A549 (cell line): ENCODE measurements at regions not wholly inside any gene's neighbourhood (a gene's known extent, or its start where the extent isn't known, plus 50 kb on each side); places are given as distances from the start of the nearest gene placed in this dataset.

Experiments
- ATAC-seq, 2 experiments: fragments of 200-7000 bp in 1 of 2; fragments of >200 bp in 1 of 2; cut with Nextera tagmentation in 1 of 2; cut with Tn5 transposase in 1 of 2; 3 replicates each; pipeline versions ENCODE4 v1.8.0 to v1.9.1; 2018 to 2020; ENCODE audit warnings: mild to moderate bottlenecking in 1 of 2, moderate library complexity in 1 of 2
- CTCF ChIA-PET: fragments of 300-600 bp; sonication (Branson Sonifier 250); formaldehyde crosslinking; extraction: SDS; loops from one replicate; lab custom pipeline; 2021; ENCODE audit warnings: antibody characterized with exemption, inconsistent platforms; lab: Yijun Ruan, JAX
- POLR2A ChIA-PET: fragments of 350-600 bp; formaldehyde crosslinking; extraction: SDS; loops from one replicate; lab custom pipeline; 2021; ENCODE audit warnings: antibody characterized with exemption, inconsistent platforms; lab: Yijun Ruan, JAX
- DNase-seq, 2 experiments: peaks; one replicate each; pipeline versions ENCODE4 v3.0.0 to v3.0.0-alpha.2; 2011 to 2016; ENCODE audit warnings: low read depth in 1 of 2, low spot score in 1 of 2
- FAIRE-seq: peaks from 2 replicates; lab custom pipeline; 2011; peaks lifted over from hg19 to GRCh38; lab: Jason Lieb, UNC
- H3K27ac ChIP-seq, 2 experiments: fragments of >200 bp; sonication (Bioruptor Twin); formaldehyde crosslinking; 3 replicates each; pipeline ENCODE4 v1.5.1; 2016 to 2017
- H3K4me1 ChIP-seq: fragments of >200 bp; sonication (Bioruptor Twin); formaldehyde crosslinking; 3 replicates; pipeline ENCODE4 v1.6.1; 2016
- H3K4me2 ChIP-seq: fragments of >200 bp; sonication (Bioruptor Twin); formaldehyde crosslinking; 3 replicates; pipeline ENCODE4 v1.6.1; 2016
- H3K4me3 ChIP-seq: fragments of >200 bp; sonication (Bioruptor Twin); formaldehyde crosslinking; 3 replicates; pipeline ENCODE4 v1.5.1; 2016
- H3K9me3 ChIP-seq: fragments of >200 bp; sonication (Bioruptor Twin); formaldehyde crosslinking; 3 replicates; pipeline ENCODE4 v1.6.1; 2016
- CHD2 ChIP-seq: fragments of 150-350 bp; IDR thresholded peaks from 2 replicates; pipeline ENCODE4 v1.6.1; 2014; ENCODE audit warnings: low read length; ENCODE audit not compliant: partially characterized antibody
- EHF ChIP-seq: fragments of 250-450 bp; sonication (Bioruptor Pico); IDR thresholded peaks from 2 replicates; pipeline ENCODE4 v1.5.0; 2020; ENCODE audit warnings: mild to moderate bottlenecking
- EHMT2 ChIP-seq: fragments of 200-600 bp; sonication (generic); IDR thresholded peaks from 2 replicates; pipeline ENCODE4 v1.6.1; 2016; ENCODE audit warnings: antibody characterized with exemption, low read depth, mild to moderate bottlenecking, moderate library complexity
- ESRRA ChIP-seq: fragments of 150-350 bp; IDR thresholded peaks from 2 replicates; pipeline ENCODE4 v1.6.1; 2014; ENCODE audit warnings: mild to moderate bottlenecking, low read length, borderline replicate concordance
- GATA3 ChIP-seq: IDR thresholded peaks from 2 replicates; pipeline ENCODE4 v1.6.1; 2012; ENCODE audit warnings: borderline replicate concordance
- HDAC2 ChIP-seq: fragments of 200-600 bp; sonication (generic); IDR thresholded peaks from 2 replicates; pipeline ENCODE4 v1.6.1; 2016
- HEYL ChIP-seq: fragments of 250-450 bp; sonication (Bioruptor Pico); IDR thresholded peaks from 2 replicates; pipeline ENCODE4 v1.8.0; 2021; ENCODE audit warnings: mild to moderate bottlenecking, moderate library complexity
- HOXA7 ChIP-seq: fragments of 250-450 bp; sonication (Bioruptor Pico); IDR thresholded peaks from 2 replicates; pipeline ENCODE4 v1.5.0; 2020; ENCODE audit warnings: mild to moderate bottlenecking, moderate library complexity
- HOXB13 ChIP-seq: fragments of 250-450 bp; sonication (Bioruptor Pico); IDR thresholded peaks from 2 replicates; pipeline ENCODE4 v1.5.0; 2020; ENCODE audit warnings: low read depth, mild to moderate bottlenecking, moderate library complexity
- JUNB ChIP-seq: fragments of >200 bp; sonication (Bioruptor Twin); formaldehyde crosslinking; IDR thresholded peaks from 2 replicates; pipeline ENCODE4 v1.6.1; 2016
- MAZ ChIP-seq: fragments of 150-350 bp; IDR thresholded peaks from 2 replicates; pipeline ENCODE4 v1.6.1; 2014; ENCODE audit warnings: antibody characterized with exemption, low read depth, low read length, borderline replicate concordance
- PHF8 ChIP-seq: fragments of 200-600 bp; sonication (generic); IDR thresholded peaks from 2 replicates; pipeline ENCODE4 v1.6.1; 2016; ENCODE audit warnings: low read depth, mild to moderate bottlenecking, antibody characterized with exemption, moderate library complexity, borderline replicate concordance
- POLR2A ChIP-seq: IDR thresholded peaks from 2 replicates; pipeline ENCODE4 v1.6.1; 2012; ENCODE audit warnings: mild to moderate bottlenecking, low read length
- RAD21 ChIP-seq, 2 experiments: fragments of >200 bp in 1 of 2; sonication (Bioruptor Twin) in 1 of 2; formaldehyde crosslinking in 1 of 2; IDR thresholded peaks in 1 of 2; conservative IDR thresholded peaks in 1 of 2; 2 replicates in 1 of 2; 3 replicates in 1 of 2; pipeline ENCODE4 v1.6.1; 2012 to 2018; ENCODE audit warnings: inconsistent platforms in 1 of 2
- RCOR1 ChIP-seq: fragments of 150-350 bp; IDR thresholded peaks from 2 replicates; pipeline ENCODE4 v1.6.1; 2014; ENCODE audit warnings: antibody characterized with exemption, low read length, low read depth
- RFX5 ChIP-seq: fragments of 450-650 bp; IDR thresholded peaks from 2 replicates; pipeline ENCODE4 v1.7.1; 2014; ENCODE audit warnings: antibody characterized with exemption, mild to moderate bottlenecking, moderate library complexity
- TP53 ChIP-seq: fragments of 250-450 bp; sonication (Bioruptor Pico); IDR thresholded peaks from 2 replicates; pipeline ENCODE4 v1.5.0; 2021; ENCODE audit warnings: mild to moderate bottlenecking, moderate library complexity
- ZFP36 ChIP-seq: fragments of 450-650 bp; IDR thresholded peaks from 2 replicates; pipeline ENCODE4 v1.6.1; 2014; ENCODE audit warnings: borderline replicate concordance; ENCODE audit not compliant: partially characterized antibody
- ZSCAN20 ChIP-seq: fragments of 250-450 bp; sonication (Bioruptor Pico); IDR thresholded peaks from 2 replicates; pipeline ENCODE4 v1.8.0; 2022; ENCODE audit warnings: mild to moderate bottlenecking, moderate library complexity
- WGBS: methylation state at CpG from one replicate; pipeline ENCODE4 v1.1.6; 2017; ENCODE audit errors: missing lambda C conversion rate; 5-methylcytosine and 5-hydroxymethylcytosine counted together
- TF ChIP-seq, protein P1 (sequence below): fragments of 250-450 bp; sonication (Bioruptor Pico); IDR thresholded peaks from 2 replicates; pipeline ENCODE4 v1.5.0; 2021; ENCODE audit warnings: mild to moderate bottlenecking, moderate library complexity, borderline replicate concordance
- TF ChIP-seq, protein P2 (sequence below): fragments of >200 bp; sonication (Bioruptor Twin); formaldehyde crosslinking; IDR thresholded peaks from 2 replicates; pipeline ENCODE4 v1.6.1; 2016
- TF ChIP-seq, protein P3 (sequence below): fragments of 250-450 bp; sonication (Bioruptor Pico); IDR thresholded peaks from 2 replicates; pipeline ENCODE4 v1.5.0; 2020; ENCODE audit warnings: low read depth, mild to moderate bottlenecking, moderate library complexity
- TF ChIP-seq, protein P4 (sequence below): IDR thresholded peaks from 2 replicates; pipeline ENCODE4 v1.6.1; 2012

DNA sequence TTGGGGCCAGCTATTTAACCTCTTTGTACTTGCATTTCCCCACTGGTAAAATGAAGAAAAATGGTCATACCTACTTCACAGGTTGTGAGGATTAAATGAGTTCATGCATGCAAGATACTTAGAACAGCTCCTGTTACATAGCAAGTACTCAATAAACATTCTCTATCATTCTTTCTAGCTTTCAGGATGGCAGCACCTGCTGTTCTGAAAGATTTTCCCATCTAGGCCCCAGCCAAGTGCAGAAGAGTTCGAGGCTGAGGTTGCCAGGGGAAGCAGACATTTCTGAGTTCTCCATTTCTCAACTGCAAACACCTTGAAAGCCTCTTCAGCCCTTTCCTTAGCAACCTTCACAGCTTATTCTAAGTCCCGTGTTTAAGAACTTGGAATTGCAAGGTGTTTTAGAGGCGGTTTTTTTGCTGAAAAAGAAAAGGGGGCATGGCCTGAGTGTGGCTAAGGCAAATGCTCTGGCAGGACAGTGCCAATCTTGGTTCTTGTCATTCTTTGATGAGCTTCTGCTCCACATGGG, 73.0 kb upstream of the PRMT8 start:
- POLR2A ChIA-PET = no interaction called here
- no peaks in the 10 kb centered on the region for H3K4me1 ChIP-seq
- WGBS = 15% methylated on average over 3 of the region's 3 CpGs
- no peaks in the 10 kb centered on the region for H3K9me3 ChIP-seq
- no peak for DNase-seq
- H3K27ac ChIP-seq = no peak overlapping the region
- no peak overlapping the region for H3K4me2 ChIP-seq
- ATAC-seq = no peak
- FAIRE-seq = no peak
- no peak overlapping the region for H3K4me3 ChIP-seq
- CTCF ChIA-PET = interaction anchor here (1.2 to 3.4 kb wide), 2 partner anchors 118 to 359 kb away, joined by 3 to 11 read pairs; no protein-coding TSS in a partner anchor
- TF ChIP-seq EHMT2 (no peak), ESRRA (no peak), HOXA7 (CRISPR knock-in tag) (no peak), POLR2A (no peak), GATA3 (no peak), JUNB (no peak), ZSCAN20 (no peak), CHD2 (no peak), RFX5 (no peak), HEYL (no peak), RCOR1 (no peak), MAZ (no peak), PHF8 (no peak), EHF (no peak), RAD21 (conservative IDR thresholded peaks at IDR 0.05 in 1 of 2, IDR thresholded peaks at IDR 0.05 in 1 of 2) (no peak)
- TF ChIP-seq, protein P1, sequence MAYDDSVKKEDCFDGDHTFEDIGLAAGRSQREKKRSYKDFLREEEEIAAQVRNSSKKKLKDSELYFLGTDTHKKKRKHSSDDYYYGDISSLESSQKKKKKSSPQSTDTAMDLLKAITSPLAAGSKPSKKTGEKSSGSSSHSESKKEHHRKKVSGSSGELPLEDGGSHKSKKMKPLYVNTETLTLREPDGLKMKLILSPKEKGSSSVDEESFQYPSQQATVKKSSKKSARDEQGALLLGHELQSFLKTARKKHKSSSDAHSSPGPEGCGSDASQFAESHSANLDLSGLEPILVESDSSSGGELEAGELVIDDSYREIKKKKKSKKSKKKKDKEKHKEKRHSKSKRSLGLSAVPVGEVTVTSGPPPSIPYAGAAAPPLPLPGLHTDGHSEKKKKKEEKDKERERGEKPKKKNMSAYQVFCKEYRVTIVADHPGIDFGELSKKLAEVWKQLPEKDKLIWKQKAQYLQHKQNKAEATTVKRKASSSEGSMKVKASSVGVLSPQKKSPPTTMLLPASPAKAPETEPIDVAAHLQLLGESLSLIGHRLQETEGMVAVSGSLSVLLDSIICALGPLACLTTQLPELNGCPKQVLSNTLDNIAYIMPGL (CRISPR knock-in tag) = no peak
- TF ChIP-seq, protein P2, sequence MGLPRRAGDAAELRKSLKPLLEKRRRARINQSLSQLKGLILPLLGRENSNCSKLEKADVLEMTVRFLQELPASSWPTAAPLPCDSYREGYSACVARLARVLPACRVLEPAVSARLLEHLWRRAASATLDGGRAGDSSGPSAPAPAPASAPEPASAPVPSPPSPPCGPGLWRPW = no peak
- TF ChIP-seq, protein P3, sequence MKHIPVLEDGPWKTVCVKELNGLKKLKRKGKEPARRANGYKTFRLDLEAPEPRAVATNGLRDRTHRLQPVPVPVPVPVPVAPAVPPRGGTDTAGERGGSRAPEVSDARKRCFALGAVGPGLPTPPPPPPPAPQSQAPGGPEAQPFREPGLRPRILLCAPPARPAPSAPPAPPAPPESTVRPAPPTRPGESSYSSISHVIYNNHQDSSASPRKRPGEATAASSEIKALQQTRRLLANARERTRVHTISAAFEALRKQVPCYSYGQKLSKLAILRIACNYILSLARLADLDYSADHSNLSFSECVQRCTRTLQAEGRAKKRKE (CRISPR knock-in tag) = no peak

DNA sequence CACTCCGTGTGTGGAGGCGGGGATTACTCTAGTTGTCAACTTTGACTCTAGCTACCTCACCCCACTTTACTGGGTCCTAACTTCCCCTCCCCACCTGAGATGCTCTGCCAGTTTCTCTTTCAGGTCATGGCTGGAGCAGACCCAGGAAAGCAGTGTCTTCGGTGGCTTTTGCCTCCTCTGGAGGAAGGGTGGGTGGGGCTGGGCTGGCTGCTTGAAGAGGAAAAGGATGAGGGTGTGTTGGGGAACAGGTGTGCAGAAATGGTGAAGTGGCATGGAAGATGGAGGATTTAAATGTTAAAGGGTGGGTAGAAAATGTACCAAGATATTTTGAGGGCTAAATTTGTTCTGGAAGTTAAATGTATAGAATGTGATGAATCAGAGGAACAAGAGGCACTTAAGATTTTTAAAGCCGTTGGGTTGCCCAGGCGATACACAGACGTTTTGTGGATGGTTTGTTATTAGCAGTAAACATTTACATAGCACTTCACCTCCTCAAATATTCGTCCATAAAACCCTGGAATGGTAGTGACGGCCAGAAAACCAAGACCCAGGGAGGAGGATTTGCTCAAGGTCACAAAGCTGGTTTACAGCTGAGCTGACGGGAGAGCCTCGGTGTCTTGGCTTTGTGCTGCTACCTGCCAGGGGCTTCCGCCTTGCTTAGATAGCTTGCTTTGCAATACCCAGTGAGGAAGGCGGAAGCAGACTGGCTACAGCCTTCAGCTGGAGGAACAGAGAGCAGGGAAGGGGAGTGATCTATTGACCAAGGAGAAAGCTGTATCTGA, 72.2 kb upstream of the PRMT8 start:
- ChIA-PET CTCF (interaction anchor here (3.4 kb wide), 1 partner anchor 119 kb away, joined by 11 read pairs; no protein-coding TSS in a partner anchor), POLR2A (no interaction called here)
- DNase-seq (no peak), ATAC-seq (no peak), FAIRE-seq (no peak)
- H3K4me2 ChIP-seq = no peak overlapping the region
- no peak overlapping the region for H3K4me3 ChIP-seq
- H3K9me3 ChIP-seq = no peaks in the 10 kb centered on the region
- no peak overlapping the region for H3K27ac ChIP-seq
- H3K4me1 ChIP-seq = no peaks in the 10 kb centered on the region
- WGBS = 31% methylated on average over 12 of the region's 12 CpGs
- TF ChIP-seq RAD21 (conservative IDR thresholded peaks at IDR 0.05 in 1 of 2, IDR thresholded peaks at IDR 0.05 in 1 of 2) (no peak), JUNB (no peak), ZFP36 (no peak), TP53 (CRISPR knock-in tag) (no peak), POLR2A (no peak), MAZ (no peak), RCOR1 (no peak), HOXB13 (CRISPR knock-in tag) (no peak), EHF (no peak), HDAC2 (no peak), HOXA7 (CRISPR knock-in tag) (no peak)
- TF ChIP-seq, protein P4, sequence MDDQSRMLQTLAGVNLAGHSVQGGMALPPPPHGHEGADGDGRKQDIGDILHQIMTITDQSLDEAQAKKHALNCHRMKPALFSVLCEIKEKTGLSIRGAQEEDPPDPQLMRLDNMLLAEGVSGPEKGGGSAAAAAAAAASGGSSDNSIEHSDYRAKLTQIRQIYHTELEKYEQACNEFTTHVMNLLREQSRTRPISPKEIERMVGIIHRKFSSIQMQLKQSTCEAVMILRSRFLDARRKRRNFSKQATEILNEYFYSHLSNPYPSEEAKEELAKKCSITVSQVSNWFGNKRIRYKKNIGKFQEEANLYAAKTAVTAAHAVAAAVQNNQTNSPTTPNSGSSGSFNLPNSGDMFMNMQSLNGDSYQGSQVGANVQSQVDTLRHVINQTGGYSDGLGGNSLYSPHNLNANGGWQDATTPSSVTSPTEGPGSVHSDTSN = no peak
